ENCODE measurements at regions not wholly inside any gene's neighbourhood (a gene's known extent, or its start where the extent isn't known, plus 50 kb on each side); places are given as distances from the start of the nearest gene placed in this dataset.

- intact Hi-C loops (cut with micrococcal nuclease) (no loop called here), in situ Hi-C loops (cut with MboI) (no loop called here)
- no peak for ATAC-seq
- no peak for DNase-seq (ENCODE audit: extremely low read depth in 1 of 4, low spot score in 3 of 4)
- Histone ChIP-seq H3K36me3 (ENCODE audit: control insufficient read depth, insufficient read depth, low read length) (no peaks in the 10 kb centered on the region), H3K9me3 (replicated peaks; ENCODE audit: control insufficient read depth, insufficient read depth, low read depth, low read length) (no peaks in the 10 kb centered on the region), H3K4me2 (ENCODE audit: insufficient read depth, low read length) (no peak overlapping the region), H3K9ac (ENCODE audit: insufficient read depth in 1 of 2, low read depth in 2 of 2, low read length in 2 of 2) (no peak overlapping the region), H2AFZ (ENCODE audit: low read depth, low read length) (no peak overlapping the region), H4K20me1 (replicated peaks; ENCODE audit: control insufficient read depth, insufficient read depth, low read length) (no peaks in the 10 kb centered on the region), H3K4me3 (no peak overlapping the region), H3K4me1 (replicated peaks in 1 of 2; ENCODE audit: control insufficient read depth in 2 of 2, insufficient read depth in 2 of 2, low read length in 2 of 2) (peaks cover 0 to 2% of the 10 kb centered on the region in 2 experiments; a peak in 1 of 5 replicates), H3K27ac (ENCODE audit: extremely low read depth, low read depth, low read length) (no peak overlapping the region), H3K9me1 (ENCODE audit: control insufficient read depth, insufficient read depth, low read length) (no peaks in the 10 kb centered on the region), H3K27me3 (ENCODE audit: control insufficient read depth in 2 of 2, insufficient read depth in 2 of 2, low read length in 2 of 2) (peaks cover 0 to 5% of the 10 kb centered on the region in 2 experiments; a peak in 1 of 5 replicates), H3K79me2 (ENCODE audit: control insufficient read depth, insufficient read depth, low read length) (no peaks in the 10 kb centered on the region)
- CTCF ChIA-PET (ENCODE audit: low intra/inter-chr PET ratio) = no interaction called here
- 9% methylated on average over 4 of the region's 4 CpGs for WGBS (ENCODE audit: insufficient coverage, low coverage, missing lambda C conversion rate)
- POLR2A ChIA-PET = interaction anchor here (1.1 kb wide), 1 partner anchor 8 kb away, joined by 3 read pairs; no protein-coding TSS in a partner anchor
- no TSS peak for BruUV-seq (replicated peaks)
- FAIRE-seq = no peak
- TF ChIP-seq ZBTB43 (CRISPR knock-in tag; IDR thresholded peaks at IDR 0.05) (no peak), CEBPG (CRISPR knock-in tag; IDR thresholded peaks at IDR 0.05) (no peak), CEBPG (tag; conservative IDR thresholded peaks at IDR 0.05 in 1 of 2, IDR thresholded peaks at IDR 0.05 in 1 of 2) (0 out of 4 replicates have a peak, but pooled peaks of 1 of the 2 experiments have one; percentile 13), HDAC2 (IDR thresholded peaks at IDR 0.05) (no peak), MEIS2 (IDR thresholded peaks at IDR 0.05; ENCODE audit: partially characterized antibody) (peak; percentile 70), AFF1 (IDR thresholded peaks at IDR 0.05; ENCODE audit: low read depth in 1 of 2, partially characterized antibody in 2 of 2) (no peak), TCF7L2 (IDR thresholded peaks at IDR 0.05; ENCODE audit: low read depth, low read length) (no peak), TRIM24 (IDR thresholded peaks at IDR 0.05) (peak in 1 of 2 experiments; percentile 10; a peak in 1 of 4 replicates), NR4A1 (CRISPR knock-in tag; IDR thresholded peaks at IDR 0.05) (no peak), NR4A1 (tag; IDR thresholded peaks at IDR 0.05) (no peak), ZNF239 (CRISPR knock-in tag; IDR thresholded peaks at IDR 0.05) (no peak), PBX2 (CRISPR knock-in tag; IDR thresholded peaks at IDR 0.05; ENCODE audit: low read depth) (no peak), PBX2 (tag; conservative IDR thresholded peaks at IDR 0.05; ENCODE audit: low read depth) (peak; percentile 72), TGIF2 (CRISPR knock-in tag; IDR thresholded peaks at IDR 0.05) (no peak)
Measured at GRCh38 chr2:198220763-198221610, 416.6 kb downstream of the PLCL1 start.
